ENCODE measurements at regions not wholly inside any gene's neighbourhood (a gene's known extent, or its start where the extent isn't known, plus 50 kb on each side); places are given as distances from the start of the nearest gene placed in this dataset.

DNA sequence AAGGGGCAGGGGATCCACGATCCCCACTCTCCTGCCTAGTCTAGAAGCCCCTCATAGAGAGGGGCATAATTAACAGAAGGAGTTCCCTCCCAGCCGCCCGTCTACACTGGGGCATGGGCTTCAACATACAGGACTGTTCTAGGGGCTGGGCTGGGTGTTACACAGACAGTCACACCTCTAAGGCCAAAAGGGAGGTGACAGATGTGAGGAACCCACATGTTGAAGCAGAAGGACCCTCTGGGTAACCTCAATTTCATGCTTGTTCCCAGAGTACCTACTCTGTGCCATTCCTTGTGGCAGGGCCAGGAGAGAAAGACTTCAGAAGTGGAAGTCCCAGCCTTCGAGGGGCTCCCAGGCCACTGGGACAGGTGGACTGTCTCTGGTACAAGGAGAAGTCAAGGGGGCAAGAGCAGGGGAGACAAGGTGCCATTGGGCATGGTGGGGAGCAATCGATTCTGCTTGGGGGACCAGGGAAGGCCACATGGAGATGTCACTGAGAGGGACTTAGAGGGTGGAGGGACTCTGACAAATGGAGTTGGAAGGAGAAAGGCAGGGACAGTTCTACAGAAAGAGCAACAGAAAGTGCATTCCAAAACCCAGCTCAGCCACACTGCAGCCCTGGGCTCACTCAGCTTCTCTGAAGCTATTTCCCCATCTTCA, 71.3 kb downstream of the CPN2 start:
- no peak for DNase-seq (ENCODE audit: low read depth)

GRCh38 chr3:194280777-194281176, 70.4 kb downstream of the CPN2 start:
- DNase-seq (ENCODE audit: low read depth): no peak

- no peak for DNase-seq (ENCODE audit: low read depth)
These were observed 69.8 kb downstream of the CPN2 start for GRCh38 chr3:194281306-194281705.

- no peak for DNase-seq (ENCODE audit: low read depth)
These were observed 69.4 kb downstream of the CPN2 start for GRCh38 chr3:194281766-194282165.

DNA sequence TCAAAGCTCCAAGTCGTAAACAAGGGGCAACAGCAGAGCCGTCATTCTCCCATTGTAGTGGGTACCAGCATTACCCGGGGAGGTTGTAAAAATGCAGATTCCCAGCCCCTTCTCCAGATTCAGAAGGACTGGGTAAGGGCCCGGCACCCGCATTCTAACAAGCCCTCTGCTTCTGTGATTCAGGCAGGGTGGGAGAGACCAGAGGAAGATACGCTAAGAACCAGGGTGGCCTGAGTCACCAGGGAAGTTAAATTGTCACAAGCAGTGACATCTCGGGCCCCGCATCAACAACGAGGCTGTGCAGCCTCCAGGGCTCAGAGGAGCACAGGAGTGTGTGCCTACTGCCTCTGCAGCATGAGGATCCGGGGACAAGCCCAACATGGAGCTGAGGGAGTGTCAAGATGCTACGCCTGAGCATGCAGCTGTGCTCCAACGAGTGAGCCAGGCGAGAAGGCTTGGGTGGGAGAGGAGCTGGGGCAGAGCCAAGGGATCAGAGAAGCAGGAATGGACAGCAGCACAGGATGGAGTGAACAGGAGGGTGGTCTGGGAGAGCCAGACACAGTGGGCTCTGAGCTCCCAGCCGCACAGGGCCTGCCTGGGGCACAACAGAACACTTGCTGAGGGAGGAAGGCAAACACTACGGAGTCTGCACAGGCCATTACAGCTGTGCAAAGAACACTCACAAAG, 68.5 kb downstream of the CPN2 start:
- DNase-seq (ENCODE audit: low read depth): no peak

GRCh38 chr3:194283221-194284006, 67.7 kb downstream of the CPN2 start:
- DNase-seq (ENCODE audit: low read depth): no peak

GRCh38 chr3:194284351-194284750, 66.8 kb downstream of the CPN2 start:
- no peak for DNase-seq (ENCODE audit: low read depth)

GRCh38 chr3:194285024-194285849, 65.9 kb downstream of the CPN2 start:
- DNase-seq (ENCODE audit: low read depth): no peak

DNA sequence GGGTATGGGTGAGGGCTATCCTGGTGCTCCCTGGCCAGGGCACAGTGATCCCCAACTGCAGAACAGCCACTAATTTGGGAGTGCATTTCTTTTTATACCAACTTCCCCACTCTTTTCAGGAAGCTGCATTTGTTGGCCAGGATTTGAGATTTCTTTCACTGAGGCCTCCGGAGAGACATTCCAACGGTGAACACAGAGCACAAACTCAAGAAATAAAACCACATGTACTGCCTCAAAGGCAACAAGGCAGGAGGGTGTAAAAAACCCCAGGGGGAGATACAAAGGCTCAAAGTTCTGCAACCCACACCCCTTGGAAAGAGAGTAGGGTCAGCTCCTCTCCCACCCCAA, 65.3 kb downstream of the CPN2 start:
- no peak for DNase-seq (ENCODE audit: low read depth)

GRCh38 chr3:194286375-194287146, 64.6 kb downstream of the CPN2 start:
- no peak for DNase-seq (ENCODE audit: low read depth)

DNA sequence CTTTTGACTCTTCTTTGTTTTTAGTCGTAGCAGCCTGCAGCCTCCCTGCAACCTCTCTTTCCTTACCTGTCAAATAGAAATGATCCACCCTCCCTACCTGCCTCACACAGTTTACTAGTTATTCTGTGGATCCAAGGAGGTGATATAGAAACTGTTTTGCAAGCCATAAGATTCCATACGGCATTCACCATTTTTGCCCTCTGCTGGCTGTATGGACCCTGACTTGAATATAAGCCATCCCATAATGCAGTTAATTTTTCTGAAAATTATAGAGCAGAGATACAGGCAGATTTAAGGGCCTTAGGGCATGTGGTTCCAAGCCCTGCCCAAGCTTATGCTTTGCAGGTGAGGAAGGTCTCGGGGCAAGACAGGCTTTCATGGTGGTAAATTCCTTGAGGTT, 63.8 kb downstream of the CPN2 start:
- no peak for DNase-seq (ENCODE audit: low read depth)

DNA sequence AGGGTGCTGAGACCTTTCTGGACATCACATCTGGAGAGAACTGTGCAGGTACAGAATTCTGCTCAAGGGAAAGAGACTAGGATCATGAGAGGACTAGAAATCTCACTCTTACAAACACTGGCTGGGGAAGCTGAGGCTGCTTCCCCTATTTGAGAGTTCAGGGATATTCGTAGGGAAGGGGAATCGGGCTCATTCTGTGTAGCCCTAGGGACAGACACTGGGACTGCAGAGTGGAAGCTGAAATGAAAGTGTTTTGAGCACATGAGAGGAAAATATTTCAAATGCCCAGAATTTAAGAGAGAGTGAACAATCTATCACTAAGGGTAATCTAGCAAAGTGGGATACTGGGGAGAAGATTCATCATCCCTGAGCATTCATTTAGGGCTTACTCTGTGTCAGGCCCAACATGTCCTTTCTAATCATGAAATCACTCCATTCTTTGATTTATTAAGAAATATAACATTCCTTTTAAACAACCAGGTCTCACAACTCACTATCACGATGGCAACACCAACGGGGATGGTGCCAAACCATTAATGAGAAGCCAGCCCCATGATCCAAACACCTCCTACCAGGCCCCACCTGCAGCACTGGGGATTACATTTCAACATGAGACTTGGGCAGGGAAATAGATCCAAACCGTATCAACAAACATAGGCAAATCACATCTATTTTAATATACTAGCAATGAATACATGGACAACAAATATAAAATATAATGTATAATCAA, 63.0 kb downstream of the CPN2 start:
- no peak for DNase-seq (ENCODE audit: low read depth)

Measured in HS-5 (cell line).